IMR-90 (cell line): ENCODE measurements at regions not wholly inside any gene's neighbourhood (a gene's known extent, or its start where the extent isn't known, plus 50 kb on each side); places are given as distances from the start of the nearest gene placed in this dataset.

ENCODE experiments used
- ATAC-seq: fragments of 200-7000 bp; cut with Tn5 transposase; 2 replicates; pipeline ENCODE4 v1.9.1; 2020; ENCODE audit warnings: low read depth, mild to moderate bottlenecking, moderate library complexity
- BruUV-seq: library from RNA; stranded (reverse); fragments of 400-500 nt; replicated peaks from 2 replicates; lab custom pipeline; 2021; lab: Mats Ljungman, UMichigan
- CTCF ChIA-PET: fragments of 300-600 bp; formaldehyde crosslinking; extraction: SDS; loops from one replicate; lab custom pipeline; 2021; ENCODE audit warnings: antibody characterized with exemption; lab: Yijun Ruan, JAX
- POLR2A ChIA-PET: fragments of 300-600 bp; sonication (Branson Sonifier 250); formaldehyde crosslinking; loops from one replicate; lab custom pipeline; 2022; ENCODE audit warnings: antibody characterized with exemption; ENCODE audit not compliant: unreplicated experiment; lab: Charles Lee
- DNase-seq: peaks from one replicate; pipeline ENCODE4 v3.0.0; 2013
- H2AFZ ChIP-seq: replicated peaks from 2 replicates; pipeline ENCODE3; 2013; ENCODE audit warnings: low read length, mild to moderate bottlenecking; ENCODE audit not compliant: poor library complexity
- H2AK5ac ChIP-seq: 2 replicates; pipeline ENCODE4 v1.6.1; 2013; ENCODE audit warnings: low read depth, low read length, inconsistent platforms
- H2AK9ac ChIP-seq: replicated peaks from 2 replicates; pipeline ENCODE3; 2013; ENCODE audit warnings: mild to moderate bottlenecking, low read depth, low read length, moderate library complexity; ENCODE audit not compliant: poor library complexity
- H2BK120ac ChIP-seq: 2 replicates; pipeline ENCODE4 v1.6.1; 2013; ENCODE audit warnings: low read depth, low read length, inconsistent platforms
- H2BK15ac ChIP-seq: 3 replicates; pipeline ENCODE4 v1.6.1; 2013; ENCODE audit warnings: low read depth, low read length, inconsistent platforms
- H2BK20ac ChIP-seq: 2 replicates; pipeline ENCODE4 v1.6.1; 2013; ENCODE audit warnings: low read depth, mild to moderate bottlenecking, inconsistent platforms, low read length, moderate library complexity
- H2BK5ac ChIP-seq: 2 replicates; pipeline ENCODE4 v1.6.1; 2013; ENCODE audit warnings: mild to moderate bottlenecking, low read depth, low read length, inconsistent platforms; ENCODE audit not compliant: poor library complexity, severe bottlenecking
- H3K14ac ChIP-seq: replicated peaks from 2 replicates; pipeline ENCODE4 v1.6.1; 2013; ENCODE audit warnings: low read depth, low read length, inconsistent platforms
- H3K18ac ChIP-seq: 2 replicates; pipeline ENCODE4 v1.6.1; 2013; ENCODE audit warnings: low read depth, low read length, control low read depth
- H3K23ac ChIP-seq: 2 replicates; pipeline ENCODE4 v1.6.1; 2013; ENCODE audit warnings: low read depth, low read length, inconsistent platforms
- H3K27ac ChIP-seq: 2 replicates; pipeline ENCODE4 v1.5.1; 2013; ENCODE audit warnings: mild to moderate bottlenecking, control low read depth, low read length; ENCODE audit not compliant: insufficient read depth
- H3K27me3 ChIP-seq: 2 replicates; pipeline ENCODE4 v1.6.1; 2013; ENCODE audit warnings: low read length; ENCODE audit not compliant: control insufficient read depth, insufficient read depth
- H3K36me3 ChIP-seq: 2 replicates; pipeline ENCODE4 v1.6.1; 2013; ENCODE audit warnings: low read length, mixed read lengths; ENCODE audit not compliant: control insufficient read depth, insufficient read depth
- H3K4ac ChIP-seq: 2 replicates; pipeline ENCODE4 v1.6.1; 2013; ENCODE audit warnings: low read depth, low read length, inconsistent platforms
- H3K4me1 ChIP-seq: 2 replicates; pipeline ENCODE4 v1.6.1; 2013; ENCODE audit warnings: low read length, mixed read lengths; ENCODE audit not compliant: control insufficient read depth, insufficient read depth
- H3K4me2 ChIP-seq: 2 replicates; pipeline ENCODE4 v1.6.1; 2013; ENCODE audit warnings: low read depth, mild to moderate bottlenecking, control low read depth, low read length, moderate library complexity
- H3K4me3 ChIP-seq: 2 replicates; pipeline ENCODE4 v1.5.1; 2013; ENCODE audit warnings: low read depth, mild to moderate bottlenecking, control low read depth, low read length, moderate library complexity; ENCODE audit not compliant: insufficient read depth
- H3K56ac ChIP-seq: 2 replicates; pipeline ENCODE4 v1.6.1; 2013; ENCODE audit warnings: low read length, inconsistent platforms; ENCODE audit not compliant: insufficient read depth; ENCODE audit errors: extremely low read depth
- H3K79me1 ChIP-seq, 2 experiments: 2 replicates each; pipeline ENCODE4 v1.6.1; 2013; ENCODE audit warnings: low read length in 2 of 2, inconsistent platforms in 1 of 2, low read depth in 1 of 2
- H3K9ac ChIP-seq: 2 replicates; pipeline ENCODE4 v1.6.1; 2013; ENCODE audit warnings: low read depth, low read length, control low read depth
- H3K9me1 ChIP-seq: 2 replicates; pipeline ENCODE4 v1.6.1; 2013; ENCODE audit warnings: low read length, inconsistent platforms; ENCODE audit not compliant: insufficient read depth
- H3K9me3 ChIP-seq: 2 replicates; pipeline ENCODE4 v1.6.1; 2013; ENCODE audit warnings: low read length; ENCODE audit not compliant: control insufficient read depth, insufficient read depth
- H4K20me1 ChIP-seq: 2 replicates; pipeline ENCODE4 v1.6.1; 2013; ENCODE audit warnings: low read length, inconsistent platforms; ENCODE audit not compliant: insufficient read depth
- H4K5ac ChIP-seq: 2 replicates; pipeline ENCODE4 v1.6.1; 2013; ENCODE audit warnings: mild to moderate bottlenecking, low read depth, low read length, control low read depth
- H4K8ac ChIP-seq, 2 experiments: 2 replicates each; pipeline ENCODE4 v1.6.1; 2013; ENCODE audit warnings: low read depth in 2 of 2, low read length in 2 of 2, control low read depth in 1 of 2, inconsistent platforms in 1 of 2
- H4K91ac ChIP-seq: 2 replicates; pipeline ENCODE4 v1.6.1; 2013; ENCODE audit warnings: low read depth, low read length, inconsistent platforms; ENCODE audit not compliant: insufficient read depth
- CEBPB ChIP-seq: IDR thresholded peaks from 2 replicates; pipeline ENCODE4 v1.6.1; 2012; ENCODE audit warnings: low read depth, low read length, improper control_type of control experiment
- CHD1 ChIP-seq: IDR thresholded peaks from 2 replicates; pipeline ENCODE4 v1.6.1; 2012; ENCODE audit warnings: low read depth, low read length, improper control_type of control experiment
- MAFK ChIP-seq: IDR thresholded peaks from 2 replicates; pipeline ENCODE4 v1.6.1; 2012; ENCODE audit warnings: low read depth, low read length, improper control_type of control experiment
- RAD21 ChIP-seq: IDR thresholded peaks from 2 replicates; pipeline ENCODE4 v1.6.1; 2012; ENCODE audit warnings: low read length, improper control_type of control experiment
- SMC3 ChIP-seq: fragments of 150-350 bp; IDR thresholded peaks from 2 replicates; pipeline ENCODE4 v1.6.1; 2016; ENCODE audit warnings: low read depth, mild to moderate bottlenecking, antibody characterized with exemption, low read length, moderate library complexity
- USF2 ChIP-seq: fragments of 150-350 bp; IDR thresholded peaks from 2 replicates; pipeline ENCODE4 v1.6.1; 2017; ENCODE audit warnings: mild to moderate bottlenecking, antibody characterized with exemption, low read length, low read depth
- WGBS, 2 experiments: methylation state at CpG; one replicate each; pipeline versions ENCODE4 v1.1.5 to v1.1.7; 2013; ENCODE audit warnings: missing lambda C conversion rate in 2 of 2; ENCODE audit not compliant: insufficient read length in 1 of 2; ENCODE audit errors: extremely low coverage in 2 of 2; 5-methylcytosine and 5-hydroxymethylcytosine counted together
- dilution Hi-C: fragments of 300-500 bp; cut with HindIII; formaldehyde crosslinking; loops from one replicate; pipeline ENCODE4 v1.14.3; 2018; ENCODE audit warnings: low sequenced_read_pairs; ENCODE audit not compliant: unreplicated experiment
- in situ Hi-C: fragments of 300-500 bp; cut with MboI; formaldehyde crosslinking; loops from 3 replicates; pipeline ENCODE4 v1.14.3; 2019; ENCODE audit warnings: low sequenced_read_pairs, inconsistent platforms, mixed read lengths
- intact Hi-C: fragments of 100-400 bp; cut with micrococcal nuclease; formaldehyde crosslinking; loops from 2 replicates; pipeline ENCODE4 v1.10.0; 2022

DNA sequence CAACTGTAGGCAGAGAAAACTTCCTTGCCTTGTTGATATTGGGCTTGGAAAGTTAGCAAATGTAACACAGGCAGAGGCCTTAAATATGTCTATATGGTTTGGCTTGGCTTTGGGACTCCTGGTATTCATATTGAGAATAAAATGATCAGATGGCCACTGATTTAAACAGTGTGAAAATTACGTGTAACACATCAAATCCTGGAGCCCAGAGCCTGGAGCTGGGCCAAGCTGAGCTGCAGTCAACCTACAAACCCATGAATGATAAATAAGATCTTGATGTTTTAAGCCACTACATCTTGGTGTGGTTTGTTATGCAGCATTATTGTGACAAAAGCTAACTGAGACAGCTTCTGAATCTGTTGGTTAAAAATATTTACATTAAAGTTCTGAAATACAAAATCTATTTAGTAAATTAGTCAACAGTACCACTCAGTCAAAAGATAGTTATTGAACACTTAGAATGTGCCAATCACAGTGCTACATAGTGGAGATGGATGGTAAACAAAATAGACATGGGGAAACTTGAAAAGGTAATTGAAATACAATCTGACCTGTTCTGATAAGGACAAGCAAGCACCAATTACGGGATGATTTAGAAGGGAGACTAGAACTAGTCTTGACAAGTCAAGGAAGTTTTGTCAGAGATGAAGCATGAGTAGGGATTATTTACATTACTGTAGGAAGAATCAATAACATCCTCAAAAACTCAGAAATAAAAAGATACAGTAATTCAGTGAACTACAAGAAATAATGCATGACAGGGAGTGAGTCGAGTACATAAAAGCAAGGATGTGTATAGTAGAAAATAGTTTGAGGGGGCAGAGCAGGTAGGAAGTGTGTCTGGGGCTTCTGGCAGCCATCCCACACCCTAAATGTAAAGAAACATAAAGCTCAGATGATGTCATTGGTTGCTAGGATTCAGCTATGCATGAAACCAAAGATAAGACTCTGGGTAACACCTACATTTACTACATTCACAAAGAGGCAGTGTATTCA is 157.7 kb downstream of the HNMT start:
- Histone ChIP-seq H3K4me1 (0 out of 2 replicates have a peak, but pooled peaks cover 2% of the 10 kb centered on the region), H3K36me3 (no peaks in the 10 kb centered on the region), H3K4me3 (no peak overlapping the region), H3K79me1 (no peaks in the 10 kb centered on the region), H4K8ac (no peak overlapping the region), H3K18ac (no peak overlapping the region), H2AK9ac (no peak overlapping the region), H2AFZ (no peak overlapping the region), H3K14ac (no peak overlapping the region), H3K9ac (no peak overlapping the region), H2BK20ac (no peak overlapping the region), H4K5ac (no peak overlapping the region), H3K9me1 (no peaks in the 10 kb centered on the region), H3K56ac (no peak overlapping the region), H2BK120ac (no peak overlapping the region), H2BK5ac (no peak overlapping the region), H4K91ac (no peak overlapping the region), H2AK5ac (no peak overlapping the region), H3K27me3 (no peaks in the 10 kb centered on the region), H4K20me1 (no peaks in the 10 kb centered on the region), H2BK15ac (no peak overlapping the region), H3K23ac (no peak overlapping the region), H3K27ac (no peak overlapping the region), H3K4me2 (no peak overlapping the region), H3K4ac (no peak overlapping the region), H3K9me3 (no peaks in the 10 kb centered on the region)
- no peak for TF ChIP-seq CHD1
- no peak for TF ChIP-seq SMC3
- TF ChIP-seq MAFK: no peak
- no peak for TF ChIP-seq RAD21
- no peak for TF ChIP-seq CEBPB
- TF ChIP-seq USF2: no peak
- intact Hi-C loops (no loop called here), dilution Hi-C loops (no loop called here), in situ Hi-C loops (no loop called here)
- no peak for ATAC-seq
- ChIA-PET CTCF (no interaction called here), POLR2A (no interaction called here)
- BruUV-seq: no TSS peak
- no CpG with 5 or more reads among the region's 3 CpGs for WGBS, 2 experiments
- DNase-seq: no peak
